ENCODE measurements at regions not wholly inside any gene's neighbourhood (a gene's known extent, or its start where the extent isn't known, plus 50 kb on each side); places are given as distances from the start of the nearest gene placed in this dataset.

- H3K9me3 Mint-ChIP-seq, result no peaks in the 10 kb centered on the region
- no peaks in the 10 kb centered on the region for H3K4me1 Mint-ChIP-seq
- H3K36me3 Mint-ChIP-seq (ENCODE audit: low read depth), result no peaks in the 10 kb centered on the region
- H3K27me3 Mint-ChIP-seq (ENCODE audit: low read depth), result no peaks in the 10 kb centered on the region
- no peak overlapping the region for H3K4me3 Mint-ChIP-seq
- TF ChIP-seq CTCF (conservative IDR thresholded peaks at IDR 0.05), result no peak
- no peak for DNase-seq (ENCODE audit: low read depth, low spot score)
- H3K27ac Mint-ChIP-seq (ENCODE audit: unreplicated experiment), result no peak overlapping the region
Observed at GRCh38 chr6:156315146-156315545, 462.0 kb upstream of the ARID1B start.

GRCh38 chr6:156313037-156313436 is 464.1 kb upstream of the ARID1B start:
- no peaks in the 10 kb centered on the region for H3K36me3 Mint-ChIP-seq (ENCODE audit: low read depth)
- H3K4me1 Mint-ChIP-seq, result no peaks in the 10 kb centered on the region
- H3K9me3 Mint-ChIP-seq, result no peaks in the 10 kb centered on the region
- no peak overlapping the region for H3K4me3 Mint-ChIP-seq
- no peak overlapping the region for H3K27ac Mint-ChIP-seq (ENCODE audit: unreplicated experiment)
- H3K27me3 Mint-ChIP-seq (ENCODE audit: low read depth), result no peaks in the 10 kb centered on the region
- no peak for DNase-seq (ENCODE audit: low read depth, low spot score)
- TF ChIP-seq CTCF (conservative IDR thresholded peaks at IDR 0.05), result no peak

- no peaks in the 10 kb centered on the region for H3K9me3 Mint-ChIP-seq
- H3K27me3 Mint-ChIP-seq (ENCODE audit: low read depth), result no peaks in the 10 kb centered on the region
- H3K4me1 Mint-ChIP-seq, result no peaks in the 10 kb centered on the region
- H3K4me3 Mint-ChIP-seq, result no peak overlapping the region
- H3K27ac Mint-ChIP-seq (ENCODE audit: unreplicated experiment), result no peak overlapping the region
- no peak for DNase-seq (ENCODE audit: low read depth, low spot score)
- no peaks in the 10 kb centered on the region for H3K36me3 Mint-ChIP-seq (ENCODE audit: low read depth)
- no peak for TF ChIP-seq CTCF (conservative IDR thresholded peaks at IDR 0.05)
Observed at GRCh38 chr6:156311291-156311690, 465.9 kb upstream of the ARID1B start.

- DNase-seq (ENCODE audit: low read depth, low spot score), result no peak
- Mint-ChIP-seq H3K9me3 (peaks cover 3% of the 10 kb centered on the region), H3K4me1 (no peaks in the 10 kb centered on the region), H3K36me3 (ENCODE audit: low read depth) (no peaks in the 10 kb centered on the region), H3K27me3 (ENCODE audit: low read depth) (no peaks in the 10 kb centered on the region), H3K4me3 (no peak overlapping the region), H3K27ac (ENCODE audit: unreplicated experiment) (no peak overlapping the region)
- TF ChIP-seq CTCF (conservative IDR thresholded peaks at IDR 0.05), result no peak
Observed at GRCh38 chr6:156310701-156311100, 466.5 kb upstream of the ARID1B start.

- H3K4me1 Mint-ChIP-seq, result no peaks in the 10 kb centered on the region
- no peak for DNase-seq (ENCODE audit: low read depth, low spot score)
- no peak overlapping the region for H3K27ac Mint-ChIP-seq (ENCODE audit: unreplicated experiment)
- H3K27me3 Mint-ChIP-seq (ENCODE audit: low read depth), result no peaks in the 10 kb centered on the region
- no peak overlapping the region for H3K4me3 Mint-ChIP-seq
- TF ChIP-seq CTCF (conservative IDR thresholded peaks at IDR 0.05), result no peak
- peaks cover 3% of the 10 kb centered on the region for H3K9me3 Mint-ChIP-seq
- H3K36me3 Mint-ChIP-seq (ENCODE audit: low read depth), result no peaks in the 10 kb centered on the region
Observed at GRCh38 chr6:156309017-156309416, 468.2 kb upstream of the ARID1B start.

- H3K4me3 Mint-ChIP-seq, result no peak overlapping the region
- no peaks in the 10 kb centered on the region for H3K36me3 Mint-ChIP-seq (ENCODE audit: low read depth)
- H3K9me3 Mint-ChIP-seq, result peaks cover 3% of the 10 kb centered on the region
- H3K27me3 Mint-ChIP-seq (ENCODE audit: low read depth), result no peaks in the 10 kb centered on the region
- no peaks in the 10 kb centered on the region for H3K4me1 Mint-ChIP-seq
- H3K27ac Mint-ChIP-seq (ENCODE audit: unreplicated experiment), result no peak overlapping the region
- no peak for DNase-seq (ENCODE audit: low read depth, low spot score)
- TF ChIP-seq CTCF (conservative IDR thresholded peaks at IDR 0.05), result no peak
Observed at GRCh38 chr6:156308604-156309003, 468.6 kb upstream of the ARID1B start.
